ENCODE measurements at regions not wholly inside any gene's neighbourhood (a gene's known extent, or its start where the extent isn't known, plus 50 kb on each side); places are given as distances from the start of the nearest gene placed in this dataset.

- TF ChIP-seq TAF1 (conservative IDR thresholded peaks at IDR 0.05) (no peak), YY1 (IDR thresholded peaks at IDR 0.05) (no peak), ZBTB33 (IDR thresholded peaks at IDR 0.05) (no peak), CTCF (IDR thresholded peaks at IDR 0.05; ENCODE audit: low read depth, low read length, missing input control) (no peak)
Measured at GRCh38 chr18:38993342-38993741, 1427.7 kb upstream of the CELF4 start.

Measured in liver (tissue), 3 donors.